ENCODE measurements at regions not wholly inside any gene's neighbourhood (a gene's known extent, or its start where the extent isn't known, plus 50 kb on each side); places are given as distances from the start of the nearest gene placed in this dataset.
"Not testable (repeated sequence)": the region's sequence is repeated elsewhere in the genome, so short reads cannot be mapped to it uniquely, and the experiment has no call there.

- DNase-seq: no peak
Observed at GRCh38 chr6:153984811-153985210, 54.2 kb upstream of the OPRM1 start.

- no peak for DNase-seq
Observed at GRCh38 chr6:153980171-153980570, 58.9 kb upstream of the OPRM1 start.

- not testable (repeated sequence) for DNase-seq
Observed at GRCh38 chr6:153978911-153979548, 60.0 kb upstream of the OPRM1 start.

- peak in 1 of 3 donors; percentile 25 for DNase-seq
Observed at GRCh38 chr6:153976921-153977693, 61.9 kb upstream of the OPRM1 start.

GRCh38 chr6:153966001-153966400 is 73.0 kb upstream of the OPRM1 start:
- DNase-seq: no peak

- no peak for DNase-seq
Observed at GRCh38 chr6:153963352-153963751, 75.7 kb upstream of the OPRM1 start.

- no peak for DNase-seq
Observed at GRCh38 chr6:153962555-153962954, 76.5 kb upstream of the OPRM1 start.

GRCh38 chr6:153960741-153961140 is 78.3 kb upstream of the OPRM1 start:
- no peak for DNase-seq

GRCh38 chr6:153960281-153960680 is 78.8 kb upstream of the OPRM1 start:
- DNase-seq: peak; percentile 59 to 82 (median 63)

GRCh38 chr6:153959276-153959675 is 79.8 kb upstream of the OPRM1 start:
- no peak for DNase-seq

GRCh38 chr6:153958860-153959259 is 80.2 kb upstream of the OPRM1 start:
- no peak for DNase-seq

- no peak for DNase-seq
Observed at GRCh38 chr6:153957394-153957793, 81.6 kb upstream of the OPRM1 start.

- DNase-seq: peak in 1 of 3 donors; percentile 39
Observed at GRCh38 chr6:153956808-153957207, 82.2 kb upstream of the OPRM1 start.

GRCh38 chr6:153949616-153950015 is 89.4 kb upstream of the OPRM1 start:
- DNase-seq: no peak

GRCh38 chr6:153947808-153948447 is 91.1 kb upstream of the OPRM1 start:
- DNase-seq: peak in 2 of 3 donors; percentile 14 to 35

- no peak for DNase-seq
Observed at GRCh38 chr6:153944201-153944600, 94.8 kb upstream of the OPRM1 start.

- DNase-seq: no peak
Observed at GRCh38 chr6:153942361-153942760, 96.7 kb upstream of the OPRM1 start.

- DNase-seq: no peak
Observed at GRCh38 chr6:153941768-153942167, 97.3 kb upstream of the OPRM1 start.

GRCh38 chr6:153938876-153939275 is 100.2 kb upstream of the OPRM1 start:
- DNase-seq: no peak

- no peak for DNase-seq
Observed at GRCh38 chr6:153931431-153931830, 107.6 kb upstream of the OPRM1 start.

- no peak for DNase-seq
Observed at GRCh38 chr6:153927867-153928266, 111.2 kb upstream of the OPRM1 start.

GRCh38 chr6:153898360-153899059 is 140.5 kb upstream of the OPRM1 start:
- no peak for DNase-seq

Measured in muscle of back (tissue), 3 donors.